Ovary (tissue), 3 donors: ENCODE measurements at regions not wholly inside any gene's neighbourhood (a gene's known extent, or its start where the extent isn't known, plus 50 kb on each side); places are given as distances from the start of the nearest gene placed in this dataset.

Experiments used
- POLR2A ChIP-seq: fragments of 450-650 bp; IDR thresholded peaks from one replicate; pipeline ENCODE4 v1.6.1; 2017; ENCODE audit warnings: antibody characterized with exemption, mild to moderate bottlenecking, moderate library complexity
- TF ChIP-seq, protein P1 (sequence below), 3 donors: fragments of 450-650 bp in 2 of 3; fragments of 200-600 bp in 1 of 3; IDR thresholded peaks; one replicate each; pipeline versions ENCODE4 v1.5.1 to v1.8.0; 2016 to 2022; ENCODE audit warnings: antibody characterized with exemption in 3 of 3, mild to moderate bottlenecking in 1 of 3
- donor health status: DM: no; HTN: no; CAD: no.

DNA sequence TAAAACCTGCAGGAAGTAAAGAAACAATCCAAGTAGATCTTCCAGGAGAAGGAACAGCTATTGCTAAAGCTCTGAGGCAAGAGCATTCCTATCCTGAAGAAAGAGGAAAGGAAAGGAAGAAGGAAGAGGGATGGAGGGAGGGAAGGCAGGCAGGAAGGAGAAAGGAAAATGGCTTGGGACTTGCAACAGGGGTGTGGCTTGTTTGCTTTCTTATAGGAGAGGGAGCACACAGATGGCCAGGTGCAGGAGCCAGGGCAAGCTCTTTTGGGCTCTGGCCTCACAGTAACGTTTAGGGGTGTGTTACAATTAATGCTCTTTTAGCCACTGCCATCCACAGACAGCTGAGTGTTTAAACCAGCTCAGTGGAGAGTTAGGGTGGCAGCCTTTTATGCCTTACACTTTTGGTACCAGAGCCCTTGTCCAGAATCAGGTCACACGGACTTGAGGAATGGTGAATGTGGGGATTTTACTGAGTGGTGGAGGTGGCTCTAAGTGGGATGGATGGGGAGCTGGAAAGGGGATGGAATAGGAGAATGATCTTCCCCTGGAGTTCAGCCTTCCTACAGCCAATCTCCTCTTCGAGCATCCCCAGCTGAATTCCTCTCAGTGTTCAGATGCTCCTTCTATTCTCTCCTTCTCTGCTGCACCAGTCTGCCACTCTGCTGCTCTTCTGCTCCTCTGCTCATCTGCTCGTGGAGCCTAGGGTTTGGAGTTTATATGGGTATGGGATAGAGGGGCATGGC lies 108.7 kb upstream of the SLC39A10 start:
- TF ChIP-seq, protein P1, sequence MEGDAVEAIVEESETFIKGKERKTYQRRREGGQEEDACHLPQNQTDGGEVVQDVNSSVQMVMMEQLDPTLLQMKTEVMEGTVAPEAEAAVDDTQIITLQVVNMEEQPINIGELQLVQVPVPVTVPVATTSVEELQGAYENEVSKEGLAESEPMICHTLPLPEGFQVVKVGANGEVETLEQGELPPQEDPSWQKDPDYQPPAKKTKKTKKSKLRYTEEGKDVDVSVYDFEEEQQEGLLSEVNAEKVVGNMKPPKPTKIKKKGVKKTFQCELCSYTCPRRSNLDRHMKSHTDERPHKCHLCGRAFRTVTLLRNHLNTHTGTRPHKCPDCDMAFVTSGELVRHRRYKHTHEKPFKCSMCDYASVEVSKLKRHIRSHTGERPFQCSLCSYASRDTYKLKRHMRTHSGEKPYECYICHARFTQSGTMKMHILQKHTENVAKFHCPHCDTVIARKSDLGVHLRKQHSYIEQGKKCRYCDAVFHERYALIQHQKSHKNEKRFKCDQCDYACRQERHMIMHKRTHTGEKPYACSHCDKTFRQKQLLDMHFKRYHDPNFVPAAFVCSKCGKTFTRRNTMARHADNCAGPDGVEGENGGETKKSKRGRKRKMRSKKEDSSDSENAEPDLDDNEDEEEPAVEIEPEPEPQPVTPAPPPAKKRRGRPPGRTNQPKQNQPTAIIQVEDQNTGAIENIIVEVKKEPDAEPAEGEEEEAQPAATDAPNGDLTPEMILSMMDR (IDR thresholded peaks at IDR 0.05) = no peak
- TF ChIP-seq POLR2A = no peak
